Loucy (cell line): ENCODE measurements at regions not wholly inside any gene's neighbourhood (a gene's known extent, or its start where the extent isn't known, plus 50 kb on each side); places are given as distances from the start of the nearest gene placed in this dataset.

Source experiments
- EZH2phosphoT487 ChIP-seq: fragments of 200-600 bp; IDR thresholded peaks from 2 replicates; pipeline ENCODE4 v1.6.1; 2018; ENCODE audit warnings: antibody characterized with exemption, mild to moderate bottlenecking, moderate library complexity, borderline replicate concordance
- TF ChIP-seq, protein P1 (sequence below): fragments of 200-600 bp; sonication (generic); conservative IDR thresholded peaks from 2 replicates; pipeline ENCODE4 v1.5.1; 2014; ENCODE audit warnings: mild to moderate bottlenecking, antibody characterized with exemption, low read length

- no peak for TF ChIP-seq EZH2phosphoT487
- TF ChIP-seq, protein P1, sequence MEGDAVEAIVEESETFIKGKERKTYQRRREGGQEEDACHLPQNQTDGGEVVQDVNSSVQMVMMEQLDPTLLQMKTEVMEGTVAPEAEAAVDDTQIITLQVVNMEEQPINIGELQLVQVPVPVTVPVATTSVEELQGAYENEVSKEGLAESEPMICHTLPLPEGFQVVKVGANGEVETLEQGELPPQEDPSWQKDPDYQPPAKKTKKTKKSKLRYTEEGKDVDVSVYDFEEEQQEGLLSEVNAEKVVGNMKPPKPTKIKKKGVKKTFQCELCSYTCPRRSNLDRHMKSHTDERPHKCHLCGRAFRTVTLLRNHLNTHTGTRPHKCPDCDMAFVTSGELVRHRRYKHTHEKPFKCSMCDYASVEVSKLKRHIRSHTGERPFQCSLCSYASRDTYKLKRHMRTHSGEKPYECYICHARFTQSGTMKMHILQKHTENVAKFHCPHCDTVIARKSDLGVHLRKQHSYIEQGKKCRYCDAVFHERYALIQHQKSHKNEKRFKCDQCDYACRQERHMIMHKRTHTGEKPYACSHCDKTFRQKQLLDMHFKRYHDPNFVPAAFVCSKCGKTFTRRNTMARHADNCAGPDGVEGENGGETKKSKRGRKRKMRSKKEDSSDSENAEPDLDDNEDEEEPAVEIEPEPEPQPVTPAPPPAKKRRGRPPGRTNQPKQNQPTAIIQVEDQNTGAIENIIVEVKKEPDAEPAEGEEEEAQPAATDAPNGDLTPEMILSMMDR: no peak
These were observed 128.7 kb upstream of the SLC10A2 start for GRCh38 chr13:103194871-103195270.
